COLO829 (cell line): ENCODE measurements at regions not wholly inside any gene's neighbourhood (a gene's known extent, or its start where the extent isn't known, plus 50 kb on each side); places are given as distances from the start of the nearest gene placed in this dataset.

Experiments
- DNase-seq: peaks from one replicate; pipeline ENCODE4 v3.0.0; 2012; ENCODE audit warnings: low spot score

DNA sequence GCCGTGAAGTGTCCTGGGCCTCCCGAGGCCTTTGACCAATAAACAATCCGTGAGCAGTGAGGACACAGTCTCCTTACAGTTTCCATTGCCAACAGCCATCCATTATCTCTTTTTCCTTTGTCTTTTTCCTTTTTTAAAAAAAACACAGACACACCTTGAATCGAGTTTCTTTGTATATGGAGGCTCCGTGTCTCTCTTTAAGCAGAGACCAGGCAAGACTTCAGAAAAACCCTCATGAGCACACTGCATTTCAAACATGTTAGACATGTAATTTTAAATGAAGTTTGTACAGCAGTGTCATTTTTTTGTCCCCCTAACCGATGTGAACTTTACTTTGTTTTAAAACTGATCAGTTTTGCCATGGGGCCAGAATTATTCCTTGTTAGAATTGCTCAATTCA lies 111.1 kb downstream of the SPTSSA start:
- no peak for DNase-seq

DNA sequence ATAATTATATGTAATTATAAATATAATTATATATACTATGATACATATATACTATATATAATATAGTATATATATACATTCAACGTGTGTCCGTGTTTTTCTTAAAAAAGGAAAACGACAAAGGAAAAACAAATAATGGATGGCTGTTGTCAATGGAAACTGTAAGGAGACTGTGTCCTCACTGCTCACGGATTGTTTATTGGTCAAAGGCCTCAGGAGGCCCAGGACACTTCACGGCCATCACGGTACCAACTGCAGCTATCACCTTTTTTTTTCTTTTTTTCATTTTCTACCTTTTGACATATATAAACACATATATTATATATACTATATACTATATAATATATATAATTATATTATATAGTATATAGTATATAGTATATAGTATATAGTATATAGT lies 113.4 kb downstream of the SPTSSA start:
- DNase-seq: no peak

DNA sequence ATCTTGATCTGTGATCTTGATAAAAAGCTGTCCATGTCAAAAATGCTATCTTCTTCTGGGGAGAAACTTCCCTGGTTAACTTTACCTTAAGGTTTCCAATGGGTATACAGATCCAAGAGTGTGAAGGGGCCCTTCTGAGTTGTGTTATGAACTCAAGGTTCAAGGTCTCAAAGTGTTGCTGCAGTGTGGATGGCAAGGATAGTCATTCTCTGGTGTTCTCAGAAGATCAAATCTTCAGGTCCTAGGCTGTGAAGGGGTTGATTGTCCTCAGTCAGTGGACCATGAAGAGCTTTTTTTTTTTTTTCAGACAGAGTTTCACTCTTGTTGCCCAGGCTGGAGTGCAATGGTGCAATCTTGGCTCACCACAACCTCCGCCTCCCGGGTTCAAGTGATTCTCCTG lies 114.4 kb downstream of the SPTSSA start:
- no peak for DNase-seq

DNA sequence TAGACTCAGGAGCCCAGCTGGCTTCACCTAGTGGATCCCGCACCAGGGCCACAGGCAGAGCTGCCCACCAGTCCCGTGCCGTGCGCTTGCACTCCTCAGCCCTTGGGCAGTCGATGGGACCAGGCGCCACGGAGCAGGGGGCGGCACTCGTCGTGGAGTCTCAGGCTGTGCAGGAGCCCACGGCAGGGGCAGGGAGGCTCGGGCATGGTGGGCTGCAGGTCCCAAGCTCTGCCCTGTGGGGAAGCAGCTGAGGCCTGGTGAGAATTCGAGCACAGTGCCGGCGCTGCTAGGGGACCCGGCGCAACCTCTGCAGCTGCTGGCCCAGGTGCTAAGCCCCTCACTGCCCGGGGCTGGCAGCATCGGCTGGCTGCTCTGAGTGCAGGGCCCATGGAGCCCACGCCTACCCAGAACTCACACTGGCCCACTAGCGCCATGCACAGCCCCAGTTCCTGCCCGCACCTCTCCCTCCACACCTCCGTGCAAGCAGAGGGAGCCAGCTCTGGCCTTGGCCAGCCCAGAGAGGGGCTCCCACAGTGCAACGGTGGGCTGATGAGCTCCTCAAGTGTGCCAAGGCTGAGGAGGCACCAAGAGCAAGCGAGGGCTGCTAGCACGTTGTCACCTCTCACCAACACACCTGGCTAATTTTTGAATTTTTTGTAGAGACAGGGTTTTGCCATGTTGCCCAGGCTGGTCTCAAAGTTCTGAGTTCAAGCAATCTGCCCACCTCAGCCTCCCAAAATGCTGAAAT lies 116.1 kb downstream of the SPTSSA start:
- DNase-seq: no peak

DNA sequence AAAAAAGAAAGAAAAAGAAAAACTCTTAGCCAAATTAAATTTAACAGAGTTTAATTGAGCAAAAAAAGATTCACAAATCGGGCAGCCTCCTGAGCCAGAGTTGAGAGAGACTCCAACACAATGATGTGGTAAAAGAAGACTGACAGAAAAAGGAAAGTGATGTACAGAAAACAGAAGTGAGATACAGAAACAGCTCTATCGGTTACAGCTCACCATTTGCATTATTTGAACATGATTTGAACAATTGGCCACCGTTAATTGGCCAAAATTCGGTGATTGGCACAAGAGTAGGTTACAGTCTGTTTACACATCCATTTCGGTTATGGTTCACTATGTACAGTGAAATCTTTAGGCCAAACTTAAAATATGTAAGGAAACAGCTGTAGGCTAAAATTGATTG lies 117.7 kb downstream of the SPTSSA start:
- no peak for DNase-seq

DNA sequence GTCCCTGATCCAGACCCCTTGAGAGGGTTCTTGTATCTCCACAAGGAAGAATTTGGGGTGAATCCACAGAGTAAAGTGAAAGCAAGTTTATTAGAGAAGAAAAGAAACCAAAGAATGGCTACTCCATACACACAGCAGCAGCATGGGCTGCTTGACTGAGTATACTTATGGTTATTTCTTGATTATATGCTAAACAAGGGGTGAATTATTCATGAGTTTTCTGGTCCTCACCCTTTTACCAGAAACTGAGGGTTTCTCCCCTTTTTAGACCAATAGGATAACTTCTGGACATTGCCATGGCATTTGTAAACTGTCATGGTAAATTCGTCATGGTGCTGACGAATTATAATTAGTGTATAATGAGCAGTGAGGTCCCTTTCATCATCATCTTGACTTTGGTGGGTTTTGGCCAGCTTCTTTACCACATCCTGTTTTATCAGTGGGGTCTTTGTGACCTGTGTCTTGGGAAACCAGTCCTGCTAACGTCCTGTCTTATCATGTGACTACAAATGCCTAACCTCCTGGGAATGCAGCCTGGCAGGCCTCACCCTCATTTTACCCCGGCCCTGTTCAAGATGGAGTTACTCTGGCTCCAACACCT lies 121.9 kb downstream of the SPTSSA start:
- DNase-seq: peak; percentile 40

DNA sequence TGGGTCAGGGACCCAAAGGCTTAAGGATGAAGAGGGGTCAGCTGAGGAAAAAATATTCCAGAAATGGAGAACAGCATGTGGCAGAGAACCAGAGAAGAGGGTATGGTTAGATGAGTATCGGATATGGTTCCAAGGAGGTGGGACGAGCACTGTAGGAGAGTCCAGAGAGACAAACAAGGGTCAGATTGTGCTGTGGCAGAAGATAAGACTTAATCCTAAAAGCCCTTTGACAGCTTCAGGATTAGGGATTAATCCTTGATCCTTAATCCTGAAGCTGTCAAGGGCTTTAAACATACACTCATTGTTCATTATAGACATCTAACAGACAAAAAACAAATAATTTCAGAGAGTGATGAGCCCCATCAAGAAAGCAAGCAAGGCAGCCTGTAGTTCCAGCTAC lies 124.0 kb downstream of the SPTSSA start:
- DNase-seq: no peak

DNA sequence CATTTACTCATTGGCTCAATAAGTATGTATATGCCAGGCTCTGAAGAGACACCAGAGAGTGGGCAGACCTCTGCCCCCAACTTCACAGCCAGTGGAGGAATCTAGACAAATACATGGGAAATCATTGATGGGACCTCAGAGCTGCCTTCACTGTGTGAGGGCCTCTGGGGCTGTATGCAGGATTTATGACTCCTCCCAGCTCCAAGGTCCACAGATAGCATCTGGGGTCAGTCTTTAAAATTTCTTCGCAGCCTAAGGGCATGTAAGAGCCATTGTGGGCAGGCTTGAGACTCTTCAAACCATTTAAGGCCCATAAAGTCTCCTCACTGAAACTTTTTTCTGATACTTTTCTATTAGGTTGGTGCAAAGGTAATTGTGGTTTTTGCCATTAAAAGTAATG lies 125.5 kb downstream of the SPTSSA start:
- DNase-seq: no peak

DNA sequence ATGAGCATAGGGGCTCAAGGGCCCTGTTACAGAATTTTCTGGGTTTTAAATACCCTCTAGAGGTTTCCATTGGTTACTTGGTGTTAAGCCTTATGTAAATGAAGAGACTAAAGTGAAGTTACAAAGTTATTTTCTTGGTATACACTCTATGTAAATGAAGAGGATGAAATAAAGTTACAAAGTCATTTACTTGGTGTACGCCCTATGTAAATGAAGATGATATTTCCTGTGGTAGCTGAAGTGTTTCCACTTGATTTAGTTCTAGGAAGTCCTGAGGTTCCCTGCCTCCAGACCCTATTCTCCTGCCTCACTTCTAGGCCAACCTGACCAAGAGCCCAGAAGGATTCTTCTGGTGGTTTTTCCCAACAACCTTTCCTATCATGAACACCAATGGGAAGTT lies 126.1 kb downstream of the SPTSSA start:
- no peak for DNase-seq

DNA sequence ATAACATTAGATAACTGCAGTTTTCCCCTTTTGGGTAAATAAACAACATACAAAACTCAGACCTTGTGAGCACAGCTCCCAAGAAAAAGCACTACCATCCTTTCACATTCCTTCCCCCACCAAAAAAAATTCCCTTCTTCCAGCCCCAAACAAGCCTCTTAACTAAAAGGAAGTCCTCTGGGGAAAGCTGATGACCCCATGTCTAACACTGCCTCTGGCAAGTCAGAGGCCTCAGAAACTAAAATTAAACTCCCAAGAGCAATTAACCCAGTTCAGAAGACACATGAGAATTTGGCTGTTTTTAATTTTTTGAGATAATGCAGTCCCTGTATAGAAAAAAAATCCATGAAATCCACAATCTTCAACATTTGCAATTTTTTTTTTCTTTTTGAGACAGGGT lies 127.7 kb downstream of the SPTSSA start:
- DNase-seq: no peak

DNA sequence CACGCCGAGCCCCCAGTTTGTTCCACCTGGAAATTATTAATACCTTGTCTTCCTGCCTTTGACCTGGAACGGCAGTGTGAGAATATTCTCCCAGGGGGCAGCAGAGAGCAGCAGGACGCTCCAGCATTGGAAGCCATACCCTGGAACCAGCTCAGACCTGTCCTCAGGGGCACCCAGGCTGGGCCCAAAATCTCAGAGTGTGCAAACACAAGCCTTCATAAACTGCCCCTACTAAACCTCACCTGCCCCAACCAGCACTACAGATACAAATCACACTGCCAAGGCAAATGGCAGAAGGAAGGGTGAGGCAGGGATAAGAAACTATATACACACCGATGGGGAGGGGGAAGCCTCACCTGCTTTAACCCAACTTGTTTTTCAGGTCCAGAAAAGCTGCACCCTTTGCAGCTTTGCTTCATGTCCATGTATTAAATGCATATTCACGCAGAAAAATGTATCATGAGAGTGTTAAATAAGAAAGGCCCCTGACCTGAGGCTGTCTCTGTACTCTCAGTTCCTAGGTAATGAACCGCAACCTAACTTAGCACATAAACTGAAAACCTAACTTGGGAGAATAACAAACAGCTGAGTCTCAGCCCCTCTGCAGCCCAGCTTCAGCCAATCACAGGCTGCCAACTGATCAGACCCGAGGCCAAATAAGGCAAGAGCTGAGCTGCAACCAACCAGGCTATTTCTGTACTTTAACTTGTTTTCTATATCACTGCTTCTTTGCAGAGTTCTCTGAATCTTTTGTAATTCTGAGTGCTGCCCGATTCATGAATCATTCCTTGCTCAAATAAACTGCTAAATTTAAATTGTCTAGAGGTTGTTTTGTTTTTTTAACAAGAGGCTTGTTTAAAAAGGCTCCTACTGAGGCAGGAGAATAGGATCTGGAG lies 130.1 kb downstream of the SPTSSA start:
- no peak for DNase-seq

DNA sequence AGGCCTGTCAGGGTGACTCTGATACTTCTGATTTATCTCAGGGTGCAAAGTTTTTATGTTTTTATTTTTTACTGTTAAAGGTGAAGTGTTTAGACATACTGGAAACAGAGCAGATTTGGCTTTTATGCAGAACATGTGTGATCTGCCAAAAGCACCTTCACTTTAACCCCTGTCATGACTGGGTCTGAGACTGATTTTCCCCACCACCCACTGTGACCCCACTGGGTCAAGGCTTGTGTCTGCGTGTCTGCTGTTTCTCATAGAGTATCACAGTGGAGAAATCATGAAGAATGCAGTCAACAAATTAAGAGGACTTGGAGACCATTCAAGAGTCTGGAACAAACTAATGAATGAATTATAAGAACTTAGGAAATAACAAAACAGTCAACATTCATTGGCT lies 131.2 kb downstream of the SPTSSA start:
- no peak for DNase-seq

DNA sequence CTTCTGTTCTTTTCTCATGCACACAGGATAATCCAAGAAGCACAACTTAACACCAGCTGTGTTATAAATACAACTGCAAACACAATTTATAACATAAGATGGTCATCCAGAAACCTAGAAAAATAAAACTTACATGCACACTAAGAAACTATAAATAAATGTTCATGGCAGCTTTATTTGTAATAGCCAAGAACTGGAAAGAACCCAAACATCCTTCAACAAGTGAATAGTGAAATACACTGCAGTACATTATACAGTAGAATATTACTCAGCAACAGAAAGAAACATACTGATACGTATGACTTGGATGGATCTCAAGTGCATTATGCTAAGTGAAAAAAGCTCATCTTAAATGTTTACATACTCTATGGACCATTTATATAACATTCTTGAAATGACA lies 132.7 kb downstream of the SPTSSA start:
- DNase-seq: no peak

DNA sequence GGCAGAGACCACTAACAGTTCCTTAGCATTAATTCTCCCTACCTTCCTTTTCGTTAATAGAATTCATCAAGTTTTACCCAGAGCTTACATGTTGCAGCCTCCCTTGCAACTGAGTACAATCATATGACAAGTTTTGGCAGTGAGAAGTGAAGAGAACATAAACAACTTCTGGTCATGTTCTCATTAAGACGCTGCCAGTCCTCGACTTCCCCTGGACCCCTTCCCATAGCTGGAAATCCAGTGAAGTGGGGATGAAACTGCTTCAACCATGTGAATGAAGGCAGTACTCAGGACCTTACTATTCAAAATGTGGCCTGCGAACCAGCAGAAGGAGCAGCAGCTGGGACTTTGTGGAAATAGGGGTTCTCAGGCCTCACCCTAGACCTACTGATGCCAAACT lies 133.9 kb downstream of the SPTSSA start:
- no peak for DNase-seq

DNA sequence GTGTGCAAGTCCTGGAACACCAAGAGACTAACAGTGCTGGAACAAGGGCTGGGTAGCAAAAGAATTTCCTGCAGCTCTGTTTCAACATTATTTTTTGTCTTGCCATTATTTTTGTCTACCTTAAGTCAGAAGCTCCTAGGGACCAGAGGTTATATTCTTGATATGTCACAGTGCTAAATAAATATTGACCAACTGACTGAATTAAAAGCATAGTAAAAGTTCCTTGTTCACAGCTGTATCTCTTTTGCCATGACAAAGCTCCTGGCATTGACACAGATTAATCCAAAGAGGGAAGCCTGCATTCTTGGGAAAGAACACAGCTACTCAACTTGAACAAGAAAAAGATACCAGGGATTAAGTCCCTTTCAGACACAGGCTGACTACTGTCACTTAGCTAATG lies 136.5 kb downstream of the SPTSSA start:
- DNase-seq: no peak

DNA sequence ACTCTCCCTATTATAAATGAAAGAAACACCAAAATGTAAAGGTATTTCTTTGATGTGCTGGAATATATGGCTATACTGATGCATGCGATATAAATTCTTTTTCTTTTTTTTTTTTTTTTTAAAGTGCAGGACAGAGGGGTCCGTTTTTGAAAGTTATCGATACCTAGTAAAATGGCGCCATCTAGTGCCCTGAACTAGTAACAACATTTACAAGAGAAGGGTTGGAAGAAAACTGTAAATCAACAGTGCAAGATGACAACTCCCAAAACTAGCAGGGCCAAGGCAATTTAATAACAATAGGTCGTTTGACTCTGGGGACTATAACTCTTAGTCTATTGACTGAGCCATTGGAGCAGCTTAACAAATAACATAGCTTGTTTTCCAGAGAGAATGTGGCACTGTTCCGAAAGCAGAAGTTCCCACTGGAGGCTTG lies 137.7 kb downstream of the SPTSSA start:
- peak; percentile 51 for DNase-seq

DNA sequence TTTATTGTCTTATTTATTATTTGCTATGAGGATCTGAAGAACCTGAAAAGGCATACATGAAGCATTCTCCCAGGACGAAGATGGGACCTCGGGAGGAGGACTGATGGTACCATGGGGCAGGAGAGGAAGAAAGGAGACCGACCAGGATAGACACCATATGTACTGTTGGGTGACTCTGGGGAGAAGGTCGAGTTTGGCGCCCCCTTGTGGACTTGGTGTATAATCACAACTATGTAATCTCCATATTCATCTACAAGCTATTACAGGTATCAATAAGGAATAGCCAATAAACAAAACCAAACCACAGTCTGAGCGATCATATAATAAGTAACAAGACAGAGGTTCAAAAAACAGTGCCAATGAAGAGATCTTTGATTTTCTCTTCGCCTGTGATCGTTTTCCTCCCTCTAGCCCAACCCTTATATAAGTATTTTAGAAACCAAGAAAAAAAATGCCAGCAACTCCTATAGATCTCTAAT lies 139.1 kb downstream of the SPTSSA start:
- peak; percentile 80 for DNase-seq

DNA sequence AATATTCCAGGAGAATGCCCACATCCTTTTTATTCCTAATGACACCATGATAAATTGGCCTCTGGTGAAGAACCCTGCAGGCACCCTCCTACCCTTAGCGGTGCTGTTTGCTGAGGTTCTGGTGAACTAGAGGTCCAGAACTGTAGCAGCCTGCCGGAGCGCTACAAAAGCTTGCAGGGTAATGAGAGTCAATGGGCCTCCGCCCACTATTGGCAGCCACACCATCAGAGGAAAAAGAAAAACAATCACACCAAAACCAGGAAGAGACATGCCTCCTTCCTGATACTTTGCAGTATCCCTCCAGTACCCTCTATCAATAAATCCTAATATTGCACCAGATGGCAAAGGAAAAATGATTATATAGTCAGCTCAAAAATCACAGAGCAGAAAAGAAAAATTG lies 142.9 kb downstream of the SPTSSA start:
- no peak for DNase-seq

DNA sequence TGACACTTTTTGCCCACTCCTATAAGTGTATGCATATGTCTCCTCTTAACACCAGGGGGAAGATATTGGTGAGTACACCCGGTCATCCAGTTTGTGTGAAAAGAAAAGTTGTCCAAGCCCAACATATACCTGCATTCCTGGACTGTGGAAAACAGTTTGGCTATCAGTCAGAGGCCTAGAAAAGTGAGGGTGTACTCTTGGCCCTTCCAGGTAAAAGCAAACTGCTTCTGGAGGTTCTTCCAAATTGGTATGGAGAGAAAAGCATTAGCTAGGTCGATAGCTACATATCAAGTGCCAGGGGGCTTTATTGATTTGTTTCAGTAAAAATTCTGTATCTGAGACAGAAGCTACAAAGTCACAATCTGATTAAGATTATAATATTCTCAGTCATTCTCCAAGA lies 144.0 kb downstream of the SPTSSA start:
- DNase-seq: no peak

DNA sequence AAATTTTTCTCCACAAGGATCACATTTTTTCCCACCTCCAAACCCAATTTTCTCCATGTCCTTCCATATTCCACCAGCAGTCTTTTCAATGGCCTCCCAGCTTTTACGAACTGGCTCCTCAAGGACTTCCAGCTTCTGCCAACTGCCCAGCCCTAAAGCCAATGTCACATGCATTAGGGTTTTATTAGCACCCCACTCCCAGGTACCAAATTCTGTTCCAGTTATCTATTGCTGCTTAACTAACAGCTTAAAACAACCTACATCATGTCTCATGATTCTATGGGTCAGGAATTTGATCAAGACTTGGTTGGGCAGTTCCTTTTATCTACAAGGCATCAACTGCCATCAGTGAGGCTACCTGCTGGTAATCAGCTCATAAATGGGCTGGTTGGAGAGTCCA lies 151.3 kb downstream of the SPTSSA start:
- DNase-seq: no peak

DNA sequence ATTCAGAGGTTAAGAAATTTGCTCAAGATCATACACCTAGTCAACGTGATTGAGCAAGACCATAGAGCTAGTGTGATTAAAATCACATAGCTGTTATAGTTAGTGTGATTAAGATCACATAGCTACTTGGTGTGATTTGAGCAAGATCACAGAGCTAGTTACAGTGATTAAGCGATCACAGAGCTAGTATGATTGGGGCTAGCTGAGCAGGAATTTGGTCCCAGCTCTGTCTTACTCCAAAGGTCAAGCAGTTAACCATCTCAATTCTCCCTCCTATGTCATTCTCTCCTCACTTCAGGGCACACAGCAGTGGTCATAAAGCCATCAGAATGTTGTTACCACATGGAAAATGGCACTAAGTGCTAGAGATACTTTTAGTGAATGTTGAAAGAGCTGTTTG lies 158.2 kb downstream of the SPTSSA start:
- no peak for DNase-seq

DNA sequence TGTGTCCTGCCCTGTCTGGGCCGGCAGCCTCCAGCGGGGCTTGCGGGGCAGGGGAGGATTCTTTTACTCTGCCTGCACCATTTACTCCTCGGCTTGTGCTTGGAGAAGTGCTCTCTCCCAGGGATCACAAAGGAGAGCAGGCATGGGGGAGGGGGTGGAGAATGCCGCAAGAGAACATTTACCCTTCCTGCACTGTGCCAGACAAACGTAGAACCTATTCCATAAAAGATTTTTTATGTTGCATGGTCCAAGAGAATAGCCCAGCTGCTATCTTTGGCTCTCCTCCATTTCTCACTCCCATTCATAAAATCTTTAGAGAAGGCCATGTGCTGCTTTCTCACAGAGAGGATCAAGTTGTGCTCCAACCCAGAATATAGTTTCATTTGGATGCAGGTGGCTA lies 159.4 kb downstream of the SPTSSA start:
- DNase-seq: no peak
